NCI-H510A (cell line): ENCODE measurements at regions not wholly inside any gene's neighbourhood (a gene's known extent, or its start where the extent isn't known, plus 50 kb on each side); places are given as distances from the start of the nearest gene placed in this dataset.
"Not testable (repeated sequence)": the region's sequence is repeated elsewhere in the genome, so short reads cannot be mapped to it uniquely, and the experiment has no call there.

Experiments used
- DNase-seq: peaks from one replicate; lab custom pipeline; 2025; lab: John Stamatoyannopoulos, UW

DNA sequence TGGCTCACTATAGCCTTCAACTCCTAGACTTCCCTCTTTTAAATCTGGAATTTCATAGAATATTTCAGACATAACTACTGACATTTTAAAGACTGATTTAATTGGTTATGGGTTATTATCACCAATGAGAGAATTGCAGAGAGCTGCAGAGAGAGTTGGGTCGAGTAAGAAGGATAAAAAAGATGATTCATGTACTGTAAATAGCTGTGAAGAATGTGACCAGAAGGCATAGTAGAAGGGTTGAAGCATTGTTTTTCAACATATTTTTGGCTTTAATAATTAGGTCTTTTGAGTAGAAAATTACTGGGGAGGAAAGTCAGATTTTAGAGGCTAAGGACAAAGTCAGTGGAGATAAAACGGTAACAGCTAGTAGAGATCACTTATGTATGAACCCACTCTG lies 503.2 kb upstream of the SLC8A1 start:
- no peak for DNase-seq

DNA sequence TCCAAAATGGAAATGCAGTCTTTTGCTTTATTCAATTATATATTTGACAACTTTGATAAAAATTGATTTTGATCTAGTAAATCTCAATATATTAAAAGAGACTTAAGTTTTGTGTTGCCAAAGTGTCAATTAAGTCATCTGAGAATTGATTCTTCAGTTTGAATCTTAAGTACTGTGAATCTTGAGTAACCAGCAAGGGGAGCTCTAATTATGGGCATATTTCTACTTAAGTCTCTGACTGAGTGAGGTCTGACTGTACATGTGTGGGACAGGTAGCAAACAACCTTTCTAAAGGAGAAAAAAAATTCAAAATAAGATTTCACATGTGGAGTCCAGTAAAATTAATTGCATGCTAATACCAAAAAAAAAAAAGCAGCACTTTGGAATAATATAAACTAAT lies 503.7 kb upstream of the SLC8A1 start:
- DNase-seq: no peak

DNA sequence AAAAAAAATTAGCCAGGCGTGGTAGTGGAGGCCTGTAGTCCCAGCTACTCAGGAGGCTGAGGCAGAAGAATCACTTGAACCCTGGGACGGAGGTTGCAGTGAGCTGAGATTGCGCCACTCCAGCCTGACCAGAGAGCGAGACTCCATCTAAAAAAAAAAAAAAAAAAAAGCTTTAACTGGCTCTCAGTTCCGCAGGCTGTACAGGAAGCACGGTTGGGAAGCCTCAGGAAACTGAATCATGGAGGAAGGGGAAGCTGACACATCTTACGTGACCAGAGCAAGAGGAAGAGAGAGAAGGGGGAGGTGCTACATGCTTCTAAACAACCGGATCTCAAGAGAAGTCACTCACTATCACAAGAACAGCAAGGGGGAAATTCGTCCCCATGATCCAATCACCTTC lies 505.6 kb upstream of the SLC8A1 start:
- DNase-seq: no peak

DNA sequence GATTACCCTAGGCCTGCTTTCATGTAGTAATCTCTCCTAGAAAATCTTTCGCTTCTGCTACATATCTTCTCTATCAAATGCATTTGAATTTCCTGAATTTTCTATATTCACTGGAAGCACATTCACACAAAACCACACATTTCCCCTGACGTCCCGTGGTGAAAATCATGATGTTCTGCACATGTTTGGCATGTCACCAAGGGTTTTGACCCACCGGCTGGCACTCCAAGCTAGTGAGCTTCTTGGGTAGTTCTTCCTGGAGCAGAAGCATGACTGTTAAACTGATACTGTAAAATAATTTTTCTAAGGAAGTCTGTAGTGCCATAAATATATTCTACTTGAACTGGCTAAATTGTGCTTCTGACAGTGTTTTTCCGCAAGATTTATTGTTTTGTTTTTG lies 510.1 kb upstream of the SLC8A1 start:
- no peak for DNase-seq

DNA sequence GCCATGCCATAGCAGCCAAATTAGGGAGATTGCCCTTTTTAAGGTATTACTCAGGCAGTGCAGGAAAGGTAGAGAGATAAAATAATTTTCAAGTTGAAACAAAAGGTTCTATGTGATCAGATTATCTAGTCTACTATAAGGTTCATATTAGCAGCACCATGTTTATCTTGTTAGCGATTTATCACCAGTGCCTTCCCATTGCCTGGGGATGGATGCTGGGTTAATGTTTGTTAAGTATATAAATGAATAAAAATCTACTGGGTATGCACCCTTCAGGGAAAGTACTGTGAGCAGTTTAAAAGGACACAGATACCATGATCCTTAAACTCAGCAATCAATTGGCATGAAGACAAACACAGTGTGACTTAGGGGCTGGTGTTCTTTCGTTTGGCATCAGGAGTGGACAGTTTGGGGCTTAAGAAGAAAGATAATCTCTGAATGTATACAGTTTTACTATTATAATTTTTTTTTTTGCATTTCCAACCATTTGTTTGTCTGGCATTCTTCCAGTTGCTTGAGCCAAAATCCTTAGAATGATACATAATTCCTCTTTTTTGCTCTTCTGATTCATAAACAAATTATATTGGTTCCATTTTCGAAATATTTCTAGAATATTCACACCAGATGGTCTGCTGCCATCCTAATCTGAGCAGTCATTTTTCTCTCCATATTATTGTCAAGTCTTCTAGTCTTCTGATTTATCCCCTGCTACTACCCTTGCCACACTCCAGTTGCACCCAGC lies 512.8 kb upstream of the SLC8A1 start:
- no peak for DNase-seq

DNA sequence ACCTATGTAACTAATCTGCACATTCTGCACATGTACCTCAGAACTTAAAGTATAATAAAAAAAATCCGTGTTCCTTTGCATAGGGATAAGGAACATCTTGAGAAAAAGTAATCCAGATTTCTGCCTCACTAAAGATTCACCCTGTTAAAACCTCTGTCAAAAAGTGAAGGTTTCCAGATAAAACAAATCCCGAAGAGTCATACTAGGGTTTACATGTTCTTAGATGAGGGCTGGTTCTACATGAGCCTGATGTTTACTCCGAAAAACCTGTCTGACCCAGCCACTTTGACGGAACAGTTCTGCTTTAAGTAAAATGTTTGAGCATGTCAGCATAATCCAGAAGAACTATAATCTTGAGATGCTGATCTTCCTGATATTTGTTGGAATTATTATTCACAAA lies 515.6 kb upstream of the SLC8A1 start:
- DNase-seq: no peak

DNA sequence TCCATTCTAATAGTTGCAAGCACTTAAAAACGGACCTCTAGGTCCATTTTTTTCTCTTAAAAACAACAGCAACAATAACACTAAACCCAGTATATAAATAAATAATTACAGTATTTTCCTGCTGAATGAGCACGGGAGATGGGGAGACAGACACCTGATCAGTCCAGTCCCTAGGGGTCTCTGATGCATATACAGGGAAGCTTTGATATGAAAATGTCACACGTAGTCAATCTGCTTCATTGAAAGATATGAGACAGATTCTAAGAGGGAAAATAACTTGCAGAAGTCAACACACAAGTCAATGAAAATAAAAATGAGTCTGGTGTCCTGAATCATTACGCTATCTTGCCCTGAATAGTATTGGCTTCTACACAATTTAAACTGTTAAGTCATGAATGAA lies 523.3 kb upstream of the SLC8A1 start:
- DNase-seq: no peak

DNA sequence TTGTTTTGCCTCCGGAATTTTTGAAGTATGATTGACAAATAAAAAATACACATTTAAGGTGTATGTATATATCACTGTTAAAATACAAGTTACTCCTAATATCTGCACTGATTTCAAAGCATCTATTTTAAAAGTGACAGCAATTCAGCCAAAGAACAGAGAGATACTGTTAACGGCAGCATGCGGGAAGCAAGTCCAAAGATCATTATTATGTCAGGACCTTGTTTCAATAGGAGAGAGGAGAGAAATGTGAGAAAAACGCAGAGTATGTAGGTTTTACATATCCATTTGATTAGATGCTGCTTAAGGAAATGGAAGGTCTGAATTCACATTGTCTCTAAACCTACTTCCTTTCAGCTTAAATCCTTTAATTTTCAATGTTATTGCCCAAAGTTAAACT lies 545.5 kb upstream of the SLC8A1 start:
- no peak for DNase-seq

DNA sequence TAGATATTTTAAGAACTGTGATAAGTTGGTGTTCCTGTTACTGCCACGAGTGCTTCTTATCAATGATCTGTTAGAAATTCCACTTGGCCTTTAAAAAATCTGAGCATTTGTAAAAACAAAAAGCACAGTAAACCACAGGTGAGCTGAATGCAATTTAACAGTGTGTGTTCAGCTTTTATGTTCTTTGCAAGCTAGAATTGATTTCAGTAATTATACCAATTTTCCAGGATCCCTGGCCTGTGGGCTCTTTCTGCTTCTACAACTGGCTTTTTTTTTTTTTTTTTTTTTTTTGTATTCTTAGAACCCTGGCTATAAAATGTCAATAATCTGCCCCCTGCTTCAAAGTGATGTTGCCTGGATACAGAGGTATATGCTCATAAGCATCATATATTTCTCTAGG lies 548.5 kb upstream of the SLC8A1 start:
- DNase-seq: no peak

DNA sequence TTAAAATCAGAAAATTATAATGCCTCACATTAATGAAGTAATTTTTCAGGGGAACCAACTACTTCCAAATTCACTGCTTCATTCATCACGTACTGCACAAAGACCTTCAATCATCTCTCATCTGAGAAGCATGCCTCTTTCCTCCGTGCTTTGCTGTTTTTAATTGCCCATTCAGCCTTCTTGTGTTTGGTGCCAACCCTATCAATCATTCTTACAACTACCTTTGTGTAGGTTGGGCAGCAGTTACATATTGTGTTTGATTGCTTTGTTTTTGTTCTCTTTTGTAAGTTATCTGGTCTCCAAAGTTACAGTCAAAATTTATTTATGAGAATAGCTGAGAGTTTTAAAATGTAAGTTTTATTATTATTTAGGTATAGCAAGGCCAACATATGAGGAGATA lies 549.0 kb upstream of the SLC8A1 start:
- no peak for DNase-seq

DNA sequence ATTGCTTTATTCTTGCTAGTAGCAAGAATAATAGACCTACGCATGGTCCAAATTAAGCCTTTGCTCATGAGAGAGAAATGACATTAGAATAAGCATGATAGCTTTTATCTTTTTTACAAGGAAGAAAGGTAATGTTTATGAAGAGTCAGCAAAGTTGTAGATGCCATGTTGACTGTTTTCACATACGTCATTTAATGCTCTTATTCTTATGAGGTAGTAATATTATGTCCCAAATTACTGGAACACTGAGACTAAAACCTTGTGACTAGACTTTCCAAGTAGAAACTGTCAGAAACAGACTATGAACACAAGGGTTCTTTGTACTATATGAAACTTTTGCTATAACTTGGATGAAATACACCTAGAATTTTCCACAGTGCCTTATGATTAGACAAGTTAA lies 552.8 kb upstream of the SLC8A1 start:
- DNase-seq: no peak

DNA sequence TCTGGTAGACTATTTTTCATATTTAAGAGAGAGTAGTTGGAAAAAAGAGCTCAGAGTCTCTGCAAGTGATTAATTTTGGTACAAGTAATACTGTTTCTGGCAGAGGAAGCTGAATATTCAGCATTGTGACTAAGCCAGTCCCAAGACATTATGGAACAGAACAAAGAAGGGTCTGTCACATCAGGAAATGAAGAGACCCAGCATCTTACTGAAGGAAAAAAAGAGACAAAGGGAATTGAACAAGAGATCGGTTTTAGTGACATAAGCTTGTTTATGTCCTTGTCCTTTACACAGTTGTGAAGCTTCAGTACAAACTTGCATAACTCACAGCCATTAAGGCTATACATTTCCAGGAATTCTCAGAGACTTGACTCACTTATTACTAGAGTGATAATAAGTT lies 568.5 kb upstream of the SLC8A1 start:
- no peak for DNase-seq

DNA sequence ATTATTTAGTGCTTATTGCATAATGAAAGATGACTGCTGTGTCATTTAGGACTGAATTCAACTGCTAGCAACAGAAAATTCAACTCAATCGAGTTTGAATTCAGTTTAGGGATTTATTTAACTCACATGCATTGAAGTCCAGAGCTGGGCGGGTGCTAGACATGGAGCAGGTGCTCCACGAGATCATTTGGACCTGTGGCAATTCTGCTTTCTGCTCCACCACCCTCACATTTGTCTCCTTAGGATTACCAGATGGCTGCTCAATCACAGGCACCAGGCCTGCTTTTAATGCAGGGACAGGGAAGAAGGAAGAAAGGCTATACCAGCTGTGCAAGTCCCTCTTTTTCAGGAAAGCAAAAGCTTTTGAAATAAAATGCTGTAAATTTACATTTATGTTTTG lies 572.9 kb upstream of the SLC8A1 start:
- no peak for DNase-seq

DNA sequence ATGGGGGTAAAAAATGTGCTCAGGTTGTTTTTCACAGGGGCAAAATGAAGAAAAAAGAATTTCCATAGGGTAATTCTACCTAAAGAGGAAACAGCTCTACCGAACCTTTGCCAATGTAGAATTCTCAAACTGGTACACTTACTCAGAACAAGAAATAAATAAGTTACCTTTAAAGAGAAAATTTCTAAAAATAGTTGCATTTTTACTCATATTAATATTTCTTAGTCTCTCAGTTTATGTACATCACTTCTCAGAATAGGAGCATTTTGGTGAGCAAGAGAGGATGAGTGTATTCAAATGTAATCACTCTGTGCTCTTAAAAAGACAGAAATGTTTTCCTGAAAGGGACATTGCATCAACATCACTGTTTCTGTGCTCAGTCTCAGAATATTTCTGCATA lies 574.7 kb upstream of the SLC8A1 start:
- no peak for DNase-seq

DNA sequence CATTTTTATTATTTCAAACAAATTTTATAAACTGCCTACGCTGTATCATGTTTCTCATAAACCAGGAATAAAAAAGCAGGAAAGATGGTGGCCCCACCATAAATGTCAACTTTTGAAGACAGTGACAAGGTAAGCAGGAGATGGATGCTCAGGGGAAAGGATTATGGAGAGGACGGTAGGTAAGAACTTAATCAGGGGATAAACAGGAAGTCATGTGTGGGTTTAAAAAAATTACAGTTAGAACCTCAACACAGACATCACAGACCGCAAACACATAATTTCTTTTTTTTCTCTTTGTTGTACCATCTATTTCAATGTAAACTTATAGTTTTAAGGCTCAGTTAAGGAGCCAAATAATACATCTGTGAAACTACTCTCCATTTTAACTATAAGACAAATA lies 575.2 kb upstream of the SLC8A1 start:
- no peak for DNase-seq

DNA sequence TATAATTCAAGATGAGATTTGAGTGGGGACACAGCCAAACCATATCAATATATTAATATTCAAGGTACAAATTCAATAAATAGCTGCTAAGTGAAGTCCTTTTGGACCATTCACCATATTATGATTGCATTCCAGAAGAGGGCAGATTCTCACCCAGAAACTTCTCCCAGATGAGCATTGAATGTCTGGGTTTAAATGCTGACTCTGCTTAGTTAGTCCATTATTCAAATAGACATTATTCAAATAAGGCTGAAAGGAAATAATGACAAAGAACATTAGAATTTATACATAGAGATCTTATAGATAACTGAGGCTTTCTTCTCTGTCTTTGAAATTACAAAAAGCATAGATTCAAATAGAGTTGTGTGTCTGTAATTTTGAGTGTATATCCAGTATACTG lies 579.4 kb upstream of the SLC8A1 start:
- no peak for DNase-seq

DNA sequence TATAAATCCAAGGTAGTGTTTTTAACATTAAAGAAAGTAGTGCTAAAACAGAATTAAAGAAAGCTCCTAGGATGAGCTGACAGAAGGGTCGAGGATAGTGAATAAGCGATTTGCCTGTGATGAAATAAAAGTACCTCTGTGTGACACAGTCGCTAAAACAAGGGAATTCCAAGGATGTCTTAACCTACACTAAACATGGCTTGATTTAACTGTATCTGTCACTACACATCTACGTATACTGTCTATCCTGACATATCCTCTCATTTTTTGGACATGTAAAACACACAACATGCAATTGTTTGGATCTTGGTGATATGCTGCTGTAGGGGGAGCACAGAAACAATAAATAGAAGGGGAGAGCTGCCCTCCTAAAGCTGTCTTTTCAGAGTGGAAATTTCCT lies 580.8 kb upstream of the SLC8A1 start:
- no peak for DNase-seq

DNA sequence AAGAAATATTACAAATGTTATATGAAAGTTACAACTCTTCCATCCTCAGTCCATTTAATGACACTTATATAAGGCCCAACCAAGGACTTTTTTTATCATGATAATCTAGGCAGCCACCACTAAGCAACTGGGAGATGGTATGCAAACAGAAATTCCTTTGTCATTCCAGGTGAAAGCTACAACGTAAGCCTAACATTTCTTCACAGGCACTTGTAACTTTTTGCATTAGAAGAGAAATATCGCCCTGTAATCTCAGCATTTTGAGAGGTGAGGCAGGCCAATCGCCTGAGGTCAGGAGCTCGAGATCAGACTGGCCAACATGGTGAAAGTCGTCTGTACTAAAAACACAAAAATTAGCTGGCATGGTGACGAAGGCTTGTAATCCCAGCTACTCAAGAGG lies 581.2 kb upstream of the SLC8A1 start:
- no peak for DNase-seq

DNA sequence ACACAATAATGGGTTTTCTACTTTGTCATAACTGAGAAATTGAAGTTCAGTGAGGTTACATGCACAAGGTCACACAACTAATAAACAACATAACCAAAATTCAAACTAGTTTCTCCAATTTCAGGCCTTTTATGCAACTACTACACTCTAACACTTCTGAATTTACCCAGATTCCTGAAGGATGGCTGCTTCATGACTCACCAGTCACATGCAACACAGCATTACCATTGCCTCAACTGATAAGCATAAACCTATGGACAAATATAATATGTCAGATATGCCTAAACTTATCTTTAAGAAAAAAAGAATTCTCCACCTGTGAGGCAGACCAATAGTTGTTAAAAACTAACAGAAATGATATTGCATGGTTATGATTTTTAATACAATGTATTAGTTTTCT lies 586.5 kb upstream of the SLC8A1 start:
- DNase-seq: no peak

DNA sequence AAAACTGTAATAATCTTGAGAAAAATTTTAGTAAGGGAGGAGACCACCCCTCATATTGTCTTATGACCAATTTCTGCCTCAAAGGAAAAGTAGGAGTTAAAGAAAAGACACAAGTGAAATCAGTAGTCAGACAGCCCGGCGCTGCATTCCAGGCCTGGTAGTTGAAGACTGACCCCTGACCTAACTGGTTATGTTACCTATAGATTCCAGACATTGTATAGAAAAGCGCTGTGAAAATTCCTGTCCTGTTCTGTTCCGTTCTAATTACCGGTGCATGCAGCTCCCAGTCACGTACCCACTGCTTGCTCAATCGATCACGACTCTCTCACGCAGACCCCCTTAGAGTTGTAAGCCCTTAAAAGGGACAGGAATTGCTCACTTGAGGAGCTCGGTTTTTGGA lies 587.9 kb upstream of the SLC8A1 start:
- DNase-seq: not testable (repeated sequence)

DNA sequence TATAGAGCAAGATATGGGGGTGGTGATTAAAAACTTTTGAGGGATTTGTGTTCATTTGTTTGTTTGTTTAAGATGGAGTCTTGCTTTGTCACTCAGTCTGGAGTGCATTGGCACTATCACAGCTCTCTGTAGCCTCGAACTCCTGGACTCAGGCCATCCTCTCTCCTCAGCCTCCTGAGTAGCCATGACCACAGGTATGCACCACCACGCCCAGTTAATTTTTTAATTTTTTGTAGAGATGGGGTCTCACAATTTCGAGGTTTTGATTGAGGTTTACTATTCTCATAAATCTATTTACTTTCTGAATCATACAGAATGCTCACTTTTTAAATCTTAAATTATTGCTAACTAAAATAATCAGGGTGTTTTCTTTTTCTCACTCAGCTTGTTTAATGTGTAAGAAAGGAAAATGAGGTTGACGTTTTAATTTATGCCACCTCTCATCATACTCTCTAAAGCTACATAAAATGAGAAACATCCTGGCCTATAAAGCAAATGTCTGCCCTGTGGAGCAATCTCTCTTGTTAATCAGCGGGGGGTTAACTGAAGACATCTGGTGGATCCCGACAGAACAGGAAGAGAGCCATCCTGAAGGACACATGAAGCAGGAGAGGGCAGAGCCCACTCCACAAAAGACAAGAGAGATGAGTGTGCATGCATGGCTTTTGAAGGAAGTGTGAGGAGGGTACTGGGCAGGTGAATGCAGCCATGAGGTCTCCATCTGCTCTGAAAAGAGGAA lies 589.1 kb upstream of the SLC8A1 start:
- DNase-seq: no peak

DNA sequence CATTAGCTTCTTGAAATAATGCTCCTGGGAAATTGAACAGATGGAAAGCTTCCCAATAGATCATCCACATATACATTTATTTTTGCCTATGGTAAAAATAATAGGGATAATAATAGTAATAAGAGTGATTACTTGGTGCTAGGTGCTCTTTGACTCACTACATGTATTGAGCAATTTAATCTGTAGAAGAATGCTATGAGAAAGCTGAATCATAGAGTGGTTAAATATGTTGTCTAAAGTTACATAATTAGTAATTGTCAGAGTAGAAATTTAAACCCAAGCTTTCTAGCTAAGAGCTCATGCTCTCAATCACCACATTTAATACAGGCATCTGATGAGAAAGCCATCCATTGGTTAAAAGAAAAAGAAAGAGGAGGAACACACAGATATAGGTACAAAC lies 590.5 kb upstream of the SLC8A1 start:
- no peak for DNase-seq

DNA sequence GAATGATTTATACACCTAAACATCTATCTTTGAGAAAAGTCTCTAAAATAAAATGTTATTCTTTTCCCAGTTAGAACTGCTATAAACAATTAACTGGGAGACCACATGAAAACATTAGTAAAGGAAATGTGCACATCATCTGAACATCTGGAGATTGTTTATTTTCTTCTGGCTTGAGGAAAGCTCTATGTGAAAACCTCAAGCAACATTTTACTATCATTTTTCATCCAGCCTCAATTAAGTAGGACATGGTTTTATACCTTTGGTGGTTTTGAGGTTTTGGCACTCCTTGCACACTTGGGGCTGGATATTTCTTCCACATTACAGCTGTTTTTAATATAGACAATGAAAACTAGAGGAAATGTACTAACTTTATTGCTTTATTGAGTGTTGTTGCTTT lies 609.5 kb upstream of the SLC8A1 start:
- no peak for DNase-seq

DNA sequence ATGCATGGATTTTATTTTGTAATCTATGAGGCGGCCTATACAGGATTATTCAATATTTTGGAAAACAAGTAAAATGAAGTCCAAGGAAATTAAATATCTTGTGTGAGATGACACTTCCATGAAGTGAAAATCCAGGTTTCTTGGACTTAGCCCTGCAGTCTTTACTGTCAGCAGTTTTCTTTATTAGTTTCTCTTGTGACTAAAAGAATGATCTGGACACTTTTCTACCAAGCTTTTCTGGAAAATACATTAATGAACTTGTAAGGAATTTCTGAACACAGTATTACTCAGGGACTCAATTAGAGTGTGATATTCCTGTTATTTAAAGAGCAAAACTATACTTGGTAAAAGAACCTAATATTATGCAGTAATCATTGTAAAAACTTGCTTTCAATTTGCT lies 610.4 kb upstream of the SLC8A1 start:
- DNase-seq: no peak
